GM18498 (cell line): ENCODE measurements at regions not wholly inside any gene's neighbourhood (a gene's known extent, or its start where the extent isn't known, plus 50 kb on each side); places are given as distances from the start of the nearest gene placed in this dataset.
A peak's percentile ranks its signal among the peaks of the same experiment; 100 is the strongest.

Source experiments
- ATAC-seq: cut with Tn5 transposase; IDR thresholded peaks from one replicate; pipeline ENCODE4 v1.9.1; 2021; ENCODE audit warnings: mild to moderate bottlenecking, moderate library complexity; ENCODE audit not compliant: unreplicated experiment

GRCh38 chr18:51692612-51693011 is 495.1 kb upstream of the MEX3C start:
- no peak for ATAC-seq

GRCh38 chr18:51711298-51711889 is 513.9 kb upstream of the MEX3C start:
- peak; percentile 75 for ATAC-seq

- ATAC-seq: no peak
These were observed 515.3 kb upstream of the MEX3C start for GRCh38 chr18:51712821-51713220.

GRCh38 chr18:51716277-51716676 is 518.8 kb upstream of the MEX3C start:
- ATAC-seq: no peak

GRCh38 chr18:51721388-51721787 is 523.9 kb upstream of the MEX3C start:
- no peak for ATAC-seq

- no peak for ATAC-seq
These were observed 524.5 kb upstream of the MEX3C start for GRCh38 chr18:51721996-51722395.

GRCh38 chr18:51724790-51725721 is 527.6 kb upstream of the MEX3C start:
- no peak for ATAC-seq

GRCh38 chr18:51726614-51727013 is 529.1 kb upstream of the MEX3C start:
- peak; percentile 47 for ATAC-seq

GRCh38 chr18:51727780-51728179 is 530.3 kb upstream of the MEX3C start:
- no peak for ATAC-seq

GRCh38 chr18:51731070-51731469 is 533.6 kb upstream of the MEX3C start:
- ATAC-seq: no peak

- no peak for ATAC-seq
These were observed 537.1 kb upstream of the MEX3C start for GRCh38 chr18:51734576-51734975.

GRCh38 chr18:51739044-51739666 is 541.7 kb upstream of the MEX3C start:
- peak; percentile 80 for ATAC-seq

- ATAC-seq: no peak
These were observed 554.4 kb upstream of the MEX3C start for GRCh38 chr18:51751901-51752300.

- no peak for ATAC-seq
These were observed 556.0 kb upstream of the MEX3C start for GRCh38 chr18:51753365-51754057.

- ATAC-seq: no peak
These were observed 557.1 kb upstream of the MEX3C start for GRCh38 chr18:51754566-51754965.

- ATAC-seq: no peak
These were observed 559.9 kb upstream of the MEX3C start for GRCh38 chr18:51757255-51757924.

GRCh38 chr18:51762373-51762772 is 564.9 kb upstream of the MEX3C start:
- no peak for ATAC-seq

- ATAC-seq: no peak
These were observed 568.3 kb upstream of the MEX3C start for GRCh38 chr18:51765606-51766360.

- no peak for ATAC-seq
These were observed 569.8 kb upstream of the MEX3C start for GRCh38 chr18:51767293-51767692.

GRCh38 chr18:51778115-51778514 is 561.9 kb upstream of the DCC start:
- no peak for ATAC-seq
